ENCODE measurements at regions not wholly inside any gene's neighbourhood (a gene's known extent, or its start where the extent isn't known, plus 50 kb on each side); places are given as distances from the start of the nearest gene placed in this dataset.

DNA sequence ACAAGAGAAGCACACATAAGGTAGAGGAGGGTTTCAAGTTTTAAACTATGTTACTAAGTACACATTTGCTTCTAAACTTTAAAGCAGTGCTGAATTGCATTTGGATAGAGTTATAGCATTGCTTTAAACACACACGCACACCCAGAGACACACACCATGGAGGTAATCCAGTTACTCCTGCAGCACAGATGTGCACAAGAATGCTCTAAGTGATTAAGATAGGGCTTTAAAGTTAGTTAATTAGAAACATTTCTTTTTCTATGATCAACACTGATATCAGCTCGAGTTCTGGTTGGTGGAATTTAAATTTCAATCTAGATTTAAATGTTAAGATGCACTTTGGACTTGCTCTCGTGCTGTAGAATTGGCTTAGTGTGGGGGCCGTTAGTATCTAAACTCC, 492.3 kb downstream of the ZEB2 start:
- no peaks in the 10 kb centered on the region for H3K9me3 ChIP-seq
- no peaks in the 10 kb centered on the region for H3K27me3 ChIP-seq
- no peak overlapping the region for H3K27ac ChIP-seq
- no peaks in the 10 kb centered on the region for H3K36me3 ChIP-seq
- no peaks in the 10 kb centered on the region for H3K4me1 ChIP-seq
- H3K4me3 ChIP-seq = no peak overlapping the region
- DNase-seq = no peak
- TF ChIP-seq, protein P1, sequence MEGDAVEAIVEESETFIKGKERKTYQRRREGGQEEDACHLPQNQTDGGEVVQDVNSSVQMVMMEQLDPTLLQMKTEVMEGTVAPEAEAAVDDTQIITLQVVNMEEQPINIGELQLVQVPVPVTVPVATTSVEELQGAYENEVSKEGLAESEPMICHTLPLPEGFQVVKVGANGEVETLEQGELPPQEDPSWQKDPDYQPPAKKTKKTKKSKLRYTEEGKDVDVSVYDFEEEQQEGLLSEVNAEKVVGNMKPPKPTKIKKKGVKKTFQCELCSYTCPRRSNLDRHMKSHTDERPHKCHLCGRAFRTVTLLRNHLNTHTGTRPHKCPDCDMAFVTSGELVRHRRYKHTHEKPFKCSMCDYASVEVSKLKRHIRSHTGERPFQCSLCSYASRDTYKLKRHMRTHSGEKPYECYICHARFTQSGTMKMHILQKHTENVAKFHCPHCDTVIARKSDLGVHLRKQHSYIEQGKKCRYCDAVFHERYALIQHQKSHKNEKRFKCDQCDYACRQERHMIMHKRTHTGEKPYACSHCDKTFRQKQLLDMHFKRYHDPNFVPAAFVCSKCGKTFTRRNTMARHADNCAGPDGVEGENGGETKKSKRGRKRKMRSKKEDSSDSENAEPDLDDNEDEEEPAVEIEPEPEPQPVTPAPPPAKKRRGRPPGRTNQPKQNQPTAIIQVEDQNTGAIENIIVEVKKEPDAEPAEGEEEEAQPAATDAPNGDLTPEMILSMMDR (IDR thresholded peaks at IDR 0.05) = no peak
- TF ChIP-seq POLR2A (IDR thresholded peaks at IDR 0.05) = no peak

DNA sequence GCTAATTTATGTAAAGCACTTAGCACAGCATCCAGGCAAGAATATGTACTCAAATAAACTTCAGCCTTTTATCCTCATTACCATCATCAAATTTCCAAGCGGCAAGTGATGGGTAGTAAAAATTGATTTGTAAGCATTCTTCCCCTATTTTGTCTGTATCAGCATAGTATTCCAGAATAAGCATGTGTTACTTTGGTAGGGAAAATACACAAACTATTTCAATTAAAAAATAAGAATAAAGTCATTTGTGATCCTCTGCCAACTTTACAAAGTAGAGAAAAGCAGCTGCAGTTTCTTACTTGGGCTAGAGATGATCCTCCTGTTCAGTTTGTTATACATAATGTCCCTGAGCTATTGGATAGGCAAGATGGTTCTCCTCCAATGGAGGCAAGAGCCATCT, 493.2 kb downstream of the ZEB2 start:
- Histone ChIP-seq H3K9me3 (no peaks in the 10 kb centered on the region), H3K4me1 (no peaks in the 10 kb centered on the region), H3K36me3 (no peaks in the 10 kb centered on the region), H3K27me3 (no peaks in the 10 kb centered on the region), H3K4me3 (no peak overlapping the region), H3K27ac (no peak overlapping the region)
- DNase-seq = no peak
- TF ChIP-seq, protein P1 (IDR thresholded peaks at IDR 0.05) = no peak
- TF ChIP-seq POLR2A (IDR thresholded peaks at IDR 0.05) = no peak

DNA sequence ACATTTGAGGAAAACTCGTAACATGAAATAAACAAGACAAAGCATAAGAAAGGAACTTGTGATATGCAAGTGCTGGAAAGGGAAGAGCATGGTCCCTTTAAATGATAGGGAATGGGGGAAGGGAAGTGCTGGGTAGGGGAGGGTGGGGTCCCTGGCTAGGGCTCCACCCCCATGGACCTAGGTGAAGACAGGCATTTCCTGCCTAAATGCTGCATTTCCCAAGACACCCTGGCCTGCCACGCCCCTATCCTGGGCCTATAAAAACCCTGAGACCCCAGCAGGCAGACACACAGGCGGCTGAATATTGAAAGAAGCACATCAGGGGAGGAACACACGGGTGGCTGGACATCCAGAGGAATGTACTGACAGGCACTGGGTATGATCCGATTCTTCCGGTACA, 499.9 kb downstream of the ZEB2 start:
- H3K27me3 ChIP-seq = no peaks in the 10 kb centered on the region
- TF ChIP-seq, protein P1 (IDR thresholded peaks at IDR 0.05) = no peak
- TF ChIP-seq POLR2A (IDR thresholded peaks at IDR 0.05) = no peak
- H3K27ac ChIP-seq = no peak overlapping the region
- H3K36me3 ChIP-seq = no peaks in the 10 kb centered on the region
- DNase-seq = no peak
- H3K9me3 ChIP-seq = no peaks in the 10 kb centered on the region
- no peaks in the 10 kb centered on the region for H3K4me1 ChIP-seq
- no peak overlapping the region for H3K4me3 ChIP-seq

DNA sequence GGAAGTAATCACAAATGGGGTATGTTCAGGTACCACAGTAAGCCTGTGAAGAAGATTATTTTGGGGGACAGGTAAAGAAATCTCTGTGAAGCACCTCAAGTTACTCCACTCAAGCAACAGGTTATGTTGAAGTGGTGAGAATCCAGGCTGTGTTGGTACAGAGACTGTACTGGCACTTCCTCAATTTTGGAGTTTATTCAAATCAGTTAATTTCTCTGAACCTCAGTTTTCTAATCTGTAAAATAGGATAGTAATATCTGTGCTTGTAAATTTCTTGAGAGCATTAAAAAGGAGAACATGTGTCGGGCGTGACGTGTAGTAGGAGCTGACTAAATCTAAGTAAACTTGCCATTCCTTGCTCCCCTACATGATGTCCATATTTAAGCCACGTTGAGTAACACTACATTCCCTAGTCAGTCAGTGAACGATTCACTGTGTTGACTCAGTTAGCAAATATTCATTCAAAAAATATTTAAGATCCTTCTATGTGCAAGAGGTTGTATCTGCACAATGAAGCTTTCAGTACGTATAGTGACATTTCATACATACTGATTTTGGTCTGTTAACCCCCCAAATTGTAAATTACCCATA, 504.2 kb downstream of the ZEB2 start:
- H3K9me3 ChIP-seq = no peaks in the 10 kb centered on the region
- no peaks in the 10 kb centered on the region for H3K27me3 ChIP-seq
- H3K36me3 ChIP-seq = no peaks in the 10 kb centered on the region
- no peak overlapping the region for H3K4me3 ChIP-seq
- TF ChIP-seq POLR2A (IDR thresholded peaks at IDR 0.05) = no peak
- TF ChIP-seq, protein P1 (IDR thresholded peaks at IDR 0.05) = no peak
- no peak overlapping the region for H3K27ac ChIP-seq
- no peak for DNase-seq
- no peaks in the 10 kb centered on the region for H3K4me1 ChIP-seq

DNA sequence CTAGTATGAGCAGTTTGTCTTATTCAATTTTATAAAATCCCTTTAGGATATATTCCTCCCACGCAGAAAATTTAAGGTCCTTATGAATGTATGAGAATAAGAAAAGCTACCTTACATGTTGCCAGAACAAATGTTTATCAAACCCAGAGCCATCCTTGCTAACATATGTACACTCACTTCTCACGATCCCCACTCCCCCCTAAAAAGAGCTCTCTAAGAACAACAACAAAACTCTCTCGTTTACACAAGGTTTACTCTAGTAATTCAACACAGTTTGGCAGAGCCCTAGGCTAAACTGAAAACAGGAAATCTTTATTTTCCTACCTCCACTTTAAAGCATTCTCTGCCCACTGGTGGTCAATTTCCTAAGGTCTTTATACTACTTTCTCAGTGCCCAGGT, 504.9 kb downstream of the ZEB2 start:
- H3K9me3 ChIP-seq = no peaks in the 10 kb centered on the region
- H3K36me3 ChIP-seq = no peaks in the 10 kb centered on the region
- no peak for DNase-seq
- TF ChIP-seq POLR2A (IDR thresholded peaks at IDR 0.05) = no peak
- TF ChIP-seq, protein P1 (IDR thresholded peaks at IDR 0.05) = no peak
- H3K4me1 ChIP-seq = no peaks in the 10 kb centered on the region
- H3K27ac ChIP-seq = no peak overlapping the region
- H3K27me3 ChIP-seq = no peaks in the 10 kb centered on the region
- no peak overlapping the region for H3K4me3 ChIP-seq

DNA sequence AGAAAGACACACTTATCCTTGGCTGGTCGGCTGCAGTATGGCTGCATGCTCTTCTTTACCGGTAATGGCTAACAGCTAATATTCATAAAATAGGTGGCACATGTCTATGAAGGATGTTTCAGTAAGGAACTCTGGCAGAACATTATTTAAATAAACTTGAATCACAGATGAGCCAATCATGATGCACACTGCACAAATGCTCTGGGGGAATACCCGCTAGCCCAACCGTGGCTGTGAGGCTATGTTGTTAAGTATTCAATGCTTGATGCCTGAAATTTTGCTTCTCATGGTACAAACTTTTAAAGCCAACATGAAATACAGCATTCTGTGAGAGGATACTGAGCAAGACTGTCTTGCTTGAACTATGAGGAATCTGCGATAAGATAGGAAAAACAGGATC, 505.8 kb downstream of the ZEB2 start:
- Histone ChIP-seq H3K27me3 (no peaks in the 10 kb centered on the region), H3K4me3 (no peak overlapping the region), H3K27ac (no peak overlapping the region), H3K36me3 (no peaks in the 10 kb centered on the region), H3K9me3 (no peaks in the 10 kb centered on the region), H3K4me1 (no peaks in the 10 kb centered on the region)
- TF ChIP-seq, protein P1 (IDR thresholded peaks at IDR 0.05) = no peak
- TF ChIP-seq POLR2A (IDR thresholded peaks at IDR 0.05) = no peak
- DNase-seq = no peak

Measured in Peyer's patch (tissue), 4 donors.